BE2C (cell line): ENCODE measurements at regions not wholly inside any gene's neighbourhood (a gene's known extent, or its start where the extent isn't known, plus 50 kb on each side); places are given as distances from the start of the nearest gene placed in this dataset.
A peak's percentile ranks its signal among the peaks of the same experiment; 100 is the strongest.
"Not testable (repeated sequence)": the region's sequence is repeated elsewhere in the genome, so short reads cannot be mapped to it uniquely, and the experiment has no call there.

Experiments
- DNase-seq: peaks from one replicate; pipeline ENCODE4 v3.0.0-alpha.2; 2020
- H3K27me3 ChIP-seq: fragments of 250-450 bp; sonication (Bioruptor Pico); 2 replicates; pipeline ENCODE4 v1.5.1; 2020; ENCODE audit warnings: mild to moderate bottlenecking
- H3K36me3 ChIP-seq: fragments of 250-450 bp; sonication (Bioruptor Pico); 2 replicates; pipeline ENCODE4 v1.5.1; 2020; ENCODE audit warnings: mild to moderate bottlenecking
- H3K4me1 ChIP-seq: fragments of 250-450 bp; sonication (Bioruptor Pico); 2 replicates; pipeline ENCODE4 v1.5.1; 2020
- H3K4me3 ChIP-seq: 2 replicates; pipeline ENCODE4 v1.5.1; 2011; ENCODE audit warnings: low read depth, low read length
- H3K9me3 ChIP-seq: fragments of 250-450 bp; sonication (Bioruptor Pico); 2 replicates; pipeline ENCODE4 v1.5.1; 2020
- CTCF ChIP-seq: IDR thresholded peaks from 2 replicates; pipeline ENCODE4 v1.5.1; 2012; ENCODE audit warnings: mild to moderate bottlenecking, low read depth, low read length

- DNase-seq = no peak
Measured at GRCh38 chr1:234851450-234852438, 241.8 kb upstream of the IRF2BP2 start.

GRCh38 chr1:234849832-234850231, 239.9 kb upstream of the IRF2BP2 start:
- H3K27me3 ChIP-seq = no peaks in the 10 kb centered on the region
- H3K4me1 ChIP-seq = no peaks in the 10 kb centered on the region
- no peaks in the 10 kb centered on the region for H3K36me3 ChIP-seq
- no peaks in the 10 kb centered on the region for H3K9me3 ChIP-seq
- no peak overlapping the region for H3K4me3 ChIP-seq
- DNase-seq = no peak
- no peak for TF ChIP-seq CTCF

More at GRCh38 chr1:234851450-234852438, 241.8 kb upstream of the IRF2BP2 start:
- H3K36me3 ChIP-seq = no peaks in the 10 kb centered on the region
- H3K27me3 ChIP-seq = no peaks in the 10 kb centered on the region
- H3K4me3 ChIP-seq = no peak overlapping the region
- TF ChIP-seq CTCF = no peak
- H3K9me3 ChIP-seq = no peaks in the 10 kb centered on the region
- no peaks in the 10 kb centered on the region for H3K4me1 ChIP-seq

- no peaks in the 10 kb centered on the region for H3K9me3 ChIP-seq
- no peak overlapping the region for H3K4me3 ChIP-seq
- TF ChIP-seq CTCF = 0 out of 2 replicates have a peak, but pooled peaks have one; percentile 9
- no peaks in the 10 kb centered on the region for H3K4me1 ChIP-seq
- H3K27me3 ChIP-seq = no peaks in the 10 kb centered on the region
- H3K36me3 ChIP-seq = no peaks in the 10 kb centered on the region
- no peak for DNase-seq
Measured at GRCh38 chr1:234848972-234849649, 239.1 kb upstream of the IRF2BP2 start.

- not testable (repeated sequence) for H3K36me3 ChIP-seq, H3K9me3 ChIP-seq, H3K27me3 ChIP-seq, H3K4me1 ChIP-seq, H3K4me3 ChIP-seq, DNase-seq
Measured at GRCh38 chr1:234846813-234847212, 236.8 kb upstream of the IRF2BP2 start.

GRCh38 chr1:234845836-234846235, 235.9 kb upstream of the IRF2BP2 start:
- no peak overlapping the region for H3K4me3 ChIP-seq
- H3K9me3 ChIP-seq = no peaks in the 10 kb centered on the region
- no peaks in the 10 kb centered on the region for H3K36me3 ChIP-seq
- no peaks in the 10 kb centered on the region; the same call in 1 of the 2 replicates for H3K4me1 ChIP-seq
- no peak for DNase-seq
- TF ChIP-seq CTCF = no peak
- no peaks in the 10 kb centered on the region for H3K27me3 ChIP-seq

- TF ChIP-seq CTCF = no peak
- H3K9me3 ChIP-seq = no peaks in the 10 kb centered on the region
- no peak overlapping the region for H3K4me3 ChIP-seq
- no peaks in the 10 kb centered on the region for H3K27me3 ChIP-seq
- no peaks in the 10 kb centered on the region; the same call in 1 of the 2 replicates for H3K4me1 ChIP-seq
- no peaks in the 10 kb centered on the region for H3K36me3 ChIP-seq
- no peak for DNase-seq
Measured at GRCh38 chr1:234845097-234845660, 235.2 kb upstream of the IRF2BP2 start.
